H1 (cell line): ENCODE measurements at regions not wholly inside any gene's neighbourhood (a gene's known extent, or its start where the extent isn't known, plus 50 kb on each side); places are given as distances from the start of the nearest gene placed in this dataset.

Experiments used
- CTCF ChIA-PET: fragments of 300-600 bp; sonication (Branson Sonifier 250); formaldehyde crosslinking; loops from one replicate; lab custom pipeline; 2021; ENCODE audit not compliant: partially characterized antibody; lab: Charles Lee
- POLR2A ChIA-PET: fragments of 300-600 bp; sonication (Branson Sonifier 250); formaldehyde crosslinking; loops from one replicate; lab custom pipeline; 2021; ENCODE audit warnings: inconsistent platforms; ENCODE audit not compliant: partially characterized antibody; lab: Charles Lee
- DNase-seq, 2 experiments: peaks; one replicate each; pipeline versions ENCODE4 v3.0.0 to v3.0.0-alpha.2; 2010 to 2022; ENCODE audit warnings: low spot score in 2 of 2, low read depth in 1 of 2, mixed read lengths in 1 of 2
- FAIRE-seq: peaks from 2 replicates; lab custom pipeline; 2011; peaks lifted over from hg19 to GRCh38; lab: Jason Lieb, UNC
- H2AFZ ChIP-seq: 2 replicates; pipeline ENCODE4 v1.8.1; 2012; ENCODE audit warnings: low read length, inconsistent platforms
- H2AK5ac ChIP-seq: 2 replicates; pipeline ENCODE4 v1.6.1; 2013; ENCODE audit warnings: low read depth, low read length
- H2BK120ac ChIP-seq: replicated peaks from 2 replicates; pipeline ENCODE3; 2013; ENCODE audit warnings: low read depth, low read length, inconsistent platforms
- H2BK12ac ChIP-seq: 2 replicates; pipeline ENCODE4 v1.6.1; 2013; ENCODE audit warnings: low read depth, low read length
- H2BK15ac ChIP-seq: 2 replicates; pipeline ENCODE4 v1.6.1; 2013; ENCODE audit warnings: low read length
- H2BK20ac ChIP-seq: 2 replicates; pipeline ENCODE4 v1.6.1; 2013; ENCODE audit warnings: low read length
- H2BK5ac ChIP-seq: 2 replicates; pipeline ENCODE4 v1.6.1; 2013; ENCODE audit warnings: low read depth, low read length
- H3K14ac ChIP-seq: 2 replicates; pipeline ENCODE4 v1.6.1; 2013; ENCODE audit warnings: inconsistent platforms; ENCODE audit not compliant: insufficient read length
- H3K18ac ChIP-seq: 2 replicates; pipeline ENCODE4 v1.6.1; 2013; ENCODE audit warnings: low read length; ENCODE audit errors: extremely low read depth
- H3K23ac ChIP-seq: 2 replicates; pipeline ENCODE4 v1.6.1; 2013; ENCODE audit warnings: inconsistent platforms; ENCODE audit not compliant: insufficient read length
- H3K23me2 ChIP-seq: 2 replicates; pipeline ENCODE4 v1.6.1; 2013; ENCODE audit warnings: low read depth, low read length
- H3K27ac ChIP-seq: 2 replicates; pipeline ENCODE4 v1.6.1; 2011; ENCODE audit warnings: low read depth, low read length, inconsistent platforms
- H3K27me3 ChIP-seq, 4 experiments: replicated peaks in 1 of 4; 1 replicate in 1 of 4; 2 replicates in 3 of 4; pipeline versions ENCODE4 v1.6.1 to v1.8.1; 2011 to 2013; ENCODE audit warnings: low read length in 3 of 4, mild to moderate bottlenecking in 3 of 4, inconsistent platforms in 2 of 4, mixed read lengths in 2 of 4, moderate library complexity in 1 of 4; ENCODE audit not compliant: control insufficient read depth in 3 of 4, insufficient read depth in 3 of 4; ENCODE audit errors: extremely low read depth in 1 of 4
- H3K36me3 ChIP-seq, 4 experiments: 2 replicates each; pipeline versions ENCODE4 v1.6.1 to v1.8.1; 2011 to 2013; ENCODE audit warnings: mild to moderate bottlenecking in 4 of 4, low read length in 3 of 4, moderate library complexity in 2 of 4, control low read depth in 1 of 4, inconsistent platforms in 1 of 4; ENCODE audit not compliant: insufficient read depth in 4 of 4, control insufficient read depth in 2 of 4
- H3K4ac ChIP-seq: replicated peaks from 2 replicates; pipeline ENCODE3; 2013; ENCODE audit warnings: low read length, low read depth, mixed read lengths, inconsistent platforms; ENCODE audit not compliant: insufficient read length
- H3K4me1 ChIP-seq, 4 experiments: replicated peaks in 1 of 4; 1 replicate in 1 of 4; 2 replicates in 3 of 4; pipeline versions ENCODE4 v1.6.1 to v1.8.1; 2011 to 2013; ENCODE audit warnings: low read length in 3 of 4, inconsistent platforms in 2 of 4, mixed read lengths in 1 of 4; ENCODE audit not compliant: insufficient read depth in 4 of 4, control insufficient read depth in 3 of 4
- H3K4me2 ChIP-seq, 2 experiments: 2 replicates each; pipeline versions ENCODE4 v1.6.1 to v1.8.1; 2011 to 2013; ENCODE audit warnings: low read depth in 2 of 2, low read length in 2 of 2, control low read depth in 1 of 2, inconsistent platforms in 1 of 2, mild to moderate bottlenecking in 1 of 2; ENCODE audit not compliant: insufficient read depth in 1 of 2
- H3K4me3 ChIP-seq, 4 experiments: fragments of 200-600, 300-600 bp in 1 of 4; sonication (generic), shearing (Covaris generic), sonication (Bioruptor Twin) in 1 of 4; 2 replicates each; pipeline versions ENCODE4 v1.5.1 to v1.8.1; 2011 to 2016; ENCODE audit warnings: low read length in 4 of 4, low read depth in 3 of 4, control low read depth in 2 of 4, inconsistent platforms in 2 of 4, mild to moderate bottlenecking in 2 of 4, mixed read lengths in 1 of 4, moderate library complexity in 1 of 4; ENCODE audit not compliant: insufficient read depth in 2 of 4; ENCODE audit errors: extremely low read depth in 1 of 4
- H3K56ac ChIP-seq: replicated peaks from 2 replicates; pipeline ENCODE3; 2013; ENCODE audit warnings: low read depth, mild to moderate bottlenecking, mixed read lengths, low read length, inconsistent platforms; ENCODE audit not compliant: insufficient read length
- H3K79me1 ChIP-seq: 2 replicates; pipeline ENCODE4 v1.6.1; 2013; ENCODE audit warnings: low read depth, low read length, control low read depth
- H3K79me2 ChIP-seq, 2 experiments: 2 replicates each; pipeline versions ENCODE4 v1.6.1 to v1.8.1; 2012 to 2013; ENCODE audit warnings: low read length in 2 of 2, mild to moderate bottlenecking in 2 of 2, inconsistent platforms in 1 of 2; ENCODE audit not compliant: insufficient read depth in 2 of 2, control insufficient read depth in 1 of 2
- H3K9ac ChIP-seq, 4 experiments: replicated peaks in 1 of 4; 1 replicate in 1 of 4; 2 replicates in 3 of 4; pipeline versions ENCODE4 v1.6.1 to v1.8.1; 2011 to 2013; ENCODE audit warnings: low read depth in 3 of 4, low read length in 3 of 4, control low read depth in 2 of 4, mild to moderate bottlenecking in 2 of 4, moderate library complexity in 2 of 4, inconsistent platforms in 1 of 4; ENCODE audit errors: extremely low read depth in 1 of 4
- H3K9me3 ChIP-seq, 2 experiments: 2 replicates each; pipeline versions ENCODE4 v1.6.1 to v1.8.1; 2012 to 2013; ENCODE audit warnings: mild to moderate bottlenecking in 2 of 2, moderate library complexity in 2 of 2, control low read depth in 1 of 2, inconsistent platforms in 1 of 2, low read depth in 1 of 2, low read length in 1 of 2, mixed read lengths in 1 of 2; ENCODE audit not compliant: insufficient read depth in 2 of 2
- H4K20me1 ChIP-seq, 2 experiments: replicated peaks in 1 of 2; 2 replicates each; pipeline versions ENCODE3 to v1.8.1; 2011 to 2013; ENCODE audit warnings: inconsistent platforms in 2 of 2, low read length in 2 of 2, mild to moderate bottlenecking in 1 of 2; ENCODE audit not compliant: insufficient read depth in 2 of 2, control insufficient read depth in 1 of 2
- H4K5ac ChIP-seq: 2 replicates; pipeline ENCODE4 v1.6.1; 2013; ENCODE audit warnings: low read length, low read depth, mixed read lengths, inconsistent platforms; ENCODE audit not compliant: insufficient read length
- H4K8ac ChIP-seq: 2 replicates; pipeline ENCODE4 v1.8.0; 2013; ENCODE audit warnings: mild to moderate bottlenecking, moderate library complexity, low read length, inconsistent platforms; ENCODE audit not compliant: insufficient read depth; ENCODE audit errors: extremely low read depth
- H4K91ac ChIP-seq: replicated peaks from 2 replicates; pipeline ENCODE3; 2013; ENCODE audit warnings: low read length, mixed read lengths, inconsistent platforms; ENCODE audit not compliant: insufficient read length
- ATF3 ChIP-seq: IDR thresholded peaks from 2 replicates; pipeline ENCODE4 v1.6.1; 2011; ENCODE audit warnings: low read depth, mild to moderate bottlenecking, low read length; ENCODE audit not compliant: insufficient read depth
- KDM4A ChIP-seq: IDR thresholded peaks from one replicate; pipeline ENCODE4 v1.7.1; 2012; ENCODE audit warnings: low read depth, mild to moderate bottlenecking, moderate library complexity, low read length, inconsistent platforms; ENCODE audit not compliant: severe bottlenecking
- POLR2A ChIP-seq, 2 experiments: IDR thresholded peaks; 1 replicate in 1 of 2; 2 replicates in 1 of 2; pipeline ENCODE4 v1.6.1; 2011; ENCODE audit warnings: low read depth in 2 of 2, low read length in 2 of 2, mild to moderate bottlenecking in 2 of 2; ENCODE audit errors: control extremely low read depth in 1 of 2
- RAD21 ChIP-seq, 2 experiments: IDR thresholded peaks in 1 of 2; conservative IDR thresholded peaks in 1 of 2; 2 replicates each; pipeline ENCODE4 v1.6.1; 2011; ENCODE audit warnings: low read depth in 2 of 2, low read length in 2 of 2, improper control_type of control experiment in 1 of 2, inconsistent platforms in 1 of 2, mild to moderate bottlenecking in 1 of 2, moderate library complexity in 1 of 2
- RXRA ChIP-seq: IDR thresholded peaks from 2 replicates; pipeline ENCODE4 v1.6.1; 2011; ENCODE audit warnings: low read depth, mild to moderate bottlenecking, low read length, moderate library complexity; ENCODE audit not compliant: insufficient read depth
- SIRT6 ChIP-seq: IDR thresholded peaks from one replicate; pipeline ENCODE4 v1.7.1; 2012; ENCODE audit warnings: low read length, inconsistent platforms
- TAF1 ChIP-seq: IDR thresholded peaks from 2 replicates; pipeline ENCODE4 v1.6.1; 2011; ENCODE audit warnings: mild to moderate bottlenecking, low read depth, low read length
- WGBS, 2 experiments: shearing (Covaris generic) in 1 of 2; methylation state at CpG; one replicate each; pipeline versions ENCODE4 v1.1.6 to v1.1.7; 2013 to 2015; ENCODE audit warnings: low lambda C conversion rate in 2 of 2, mixed read lengths in 2 of 2, inconsistent platforms in 1 of 2, low coverage in 1 of 2, missing lambda C conversion rate in 1 of 2; ENCODE audit not compliant: insufficient replicate concordance in 2 of 2, insufficient coverage in 1 of 2, insufficient read length in 1 of 2; ENCODE audit errors: extremely low coverage in 1 of 2, missing lambda C conversion rate in 1 of 2; 5-methylcytosine and 5-hydroxymethylcytosine counted together

DNA sequence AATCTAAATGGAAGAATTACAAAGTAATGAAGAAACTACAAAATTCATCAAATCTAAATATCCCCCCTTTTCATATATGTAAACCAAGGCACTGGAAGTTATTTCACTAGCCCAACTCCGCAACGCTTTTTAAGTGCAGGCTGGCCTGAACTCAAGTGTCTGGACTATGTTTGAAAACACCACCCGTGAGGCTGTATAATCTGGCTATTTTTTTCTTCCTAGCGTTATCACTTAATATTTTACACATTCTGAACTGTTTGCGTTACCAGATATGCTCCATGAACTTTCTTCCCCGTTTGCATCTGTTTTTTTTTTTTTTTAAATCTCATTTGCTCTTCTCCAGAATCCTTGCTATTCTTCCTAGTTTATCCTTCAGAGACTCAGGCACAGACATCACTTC, 619.5 kb upstream of the CBLB start:
- Histone ChIP-seq H2BK20ac (no peak overlapping the region), H3K23me2 (no peaks in the 10 kb centered on the region; the same call in 1 of the 2 replicates), H3K4me2 (no peak overlapping the region), H3K4me1 (peaks cover 0 to 7% (median 0%) of the 10 kb centered on the region in 4 experiments; a peak in 2 of 7 replicates), H2BK120ac (no peak overlapping the region), H3K4me3 (no peak overlapping the region), H3K23ac (no peak overlapping the region), H2AFZ (no peak overlapping the region), H3K27ac (no peak overlapping the region), H3K56ac (no peak overlapping the region), H2BK5ac (no peak overlapping the region), H3K27me3 (peaks cover 0 to 1% (median 0%) of the 10 kb centered on the region in 4 experiments; a peak in 1 of 7 replicates), H3K79me2 (no peaks in the 10 kb centered on the region), H3K79me1 (no peaks in the 10 kb centered on the region), H4K20me1 (no peaks in the 10 kb centered on the region), H3K9ac (no peak overlapping the region), H4K91ac (no peak overlapping the region)
- ChIA-PET POLR2A (no interaction called here), CTCF (no interaction called here)
- DNase-seq (no peak), FAIRE-seq (no peak)
- 90% methylated on average over 6 of the region's 6 CpGs; no CpG with 5 or more reads in 1 of the 2 experiments for WGBS, 2 experiments
- TF ChIP-seq RXRA: no peak
- TF ChIP-seq RAD21 (IDR thresholded peaks at IDR 0.05 in 1 of 2, conservative IDR thresholded peaks at IDR 0.05 in 1 of 2; ENCODE audit: low read depth in 2 of 2, low read length in 2 of 2): no peak
- no peak for TF ChIP-seq ATF3
- TF ChIP-seq SIRT6: no peak
- TF ChIP-seq TAF1: no peak
- no peak for TF ChIP-seq POLR2A (IDR thresholded peaks at IDR 0.05; ENCODE audit: control extremely low read depth in 1 of 2, low read depth in 2 of 2, low read length in 2 of 2)
- TF ChIP-seq KDM4A: no peak
- TF ChIP-seq, all 59 proteins: peak for 0
- Histone ChIP-seq H3K36me3 (no peaks in the 10 kb centered on the region), H3K18ac (no peak overlapping the region), H2BK15ac (no peak overlapping the region), H3K14ac (no peak overlapping the region), H2BK12ac (no peak overlapping the region), H3K9me3 (peaks cover 0 to 3% of the 10 kb centered on the region in 2 experiments; a peak in 1 of 4 replicates), H4K5ac (no peak overlapping the region), H4K8ac (no peak overlapping the region), H3K4ac (no peak overlapping the region), H2AK5ac (no peak overlapping the region)
